ENCODE measurements at regions not wholly inside any gene's neighbourhood (a gene's known extent, or its start where the extent isn't known, plus 50 kb on each side); places are given as distances from the start of the nearest gene placed in this dataset.

DNA sequence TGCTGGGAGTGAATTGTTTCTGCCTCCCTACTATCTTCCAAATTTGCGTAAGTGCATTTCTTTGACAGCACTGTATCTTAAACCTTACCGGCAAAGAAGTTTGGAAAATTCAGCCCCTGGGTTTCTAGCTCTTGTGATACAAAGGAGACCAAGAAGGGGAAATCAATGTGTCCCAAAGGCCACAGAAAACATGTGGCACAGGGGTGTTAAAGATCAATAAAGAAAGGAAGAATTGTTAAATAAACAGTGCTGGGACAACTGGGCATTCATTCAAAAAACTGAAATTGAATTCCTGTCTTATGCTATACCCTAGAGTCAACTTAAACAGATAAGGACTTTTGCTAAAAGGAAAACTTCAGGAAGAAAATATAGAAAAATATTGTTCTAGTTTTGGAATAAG lies 328.1 kb downstream of the MAN2A1 start:
- DNase-seq (no peak), ATAC-seq (no peak)
- Histone ChIP-seq H3K9me3 (ENCODE audit: control insufficient read depth in 2 of 3, low read length in 3 of 3) (no peaks in the 10 kb centered on the region), H3K4me1 (ENCODE audit: control insufficient read depth in 2 of 2, insufficient read depth in 2 of 2, low read length in 2 of 2) (no peaks in the 10 kb centered on the region), H3K27ac (ENCODE audit: low read depth, low read length) (no peak overlapping the region), H3K27me3 (ENCODE audit: control insufficient read depth in 2 of 2, insufficient read depth in 2 of 2, low read length in 2 of 2) (no peaks in the 10 kb centered on the region), H3K4me3 (ENCODE audit: low read length) (no peak overlapping the region), H3K36me3 (ENCODE audit: control insufficient read depth in 2 of 3, insufficient read depth in 3 of 3, low read length in 3 of 3) (no peaks in the 10 kb centered on the region)
- no peak overlapping the region for H3K4me3 Mint-ChIP-seq
- H3K27me3 Mint-ChIP-seq = peaks cover 0 to 10% (median 0%) of the 10 kb centered on the region in 5 donors
- H3K36me3 Mint-ChIP-seq = peaks cover 0 to 11% (median 5%) of the 10 kb centered on the region in 5 donors
- CTCF ChIA-PET = interaction anchor here (0.8 kb wide), 1 partner anchor 669 kb away, joined by 3 read pairs; no protein-coding TSS in a partner anchor
- peaks cover 0 to 6% (median 0%) of the 10 kb centered on the region in 11 donors for H3K9me3 Mint-ChIP-seq
- no peak overlapping the region for H3K27ac Mint-ChIP-seq
- intact Hi-C loops (cut with micrococcal nuclease) = no loop called here
- H3K4me1 Mint-ChIP-seq = no peaks in the 10 kb centered on the region
- POLR2A ChIA-PET = no interaction called here

DNA sequence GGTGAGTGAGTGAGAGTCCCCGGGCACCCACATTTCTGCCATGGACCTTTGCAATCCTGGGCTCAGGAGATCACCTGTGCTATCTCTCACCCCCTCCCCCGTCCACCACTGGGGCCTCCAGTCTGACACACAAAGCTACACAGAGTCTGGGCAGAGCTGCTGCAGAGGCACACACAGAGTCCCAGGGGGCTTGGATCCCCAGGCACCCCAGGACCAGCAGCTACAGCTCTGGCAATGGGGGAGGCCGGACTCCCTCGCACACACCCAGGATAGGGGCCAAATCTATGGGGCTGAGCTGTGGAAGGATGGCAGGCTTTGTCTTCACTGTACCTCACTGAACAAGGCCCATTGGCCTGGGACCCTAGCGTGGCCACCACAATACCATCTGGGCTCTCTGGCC lies 328.8 kb downstream of the MAN2A1 start:
- intact Hi-C loops (cut with micrococcal nuclease) = no loop called here
- H3K27ac Mint-ChIP-seq = no peak overlapping the region
- ChIA-PET POLR2A (no interaction called here), CTCF (no interaction called here)
- no peak overlapping the region for H3K27ac ChIP-seq (ENCODE audit: low read depth, low read length)
- no peaks in the 10 kb centered on the region for H3K9me3 ChIP-seq (ENCODE audit: control insufficient read depth in 2 of 3, low read length in 3 of 3)
- peaks cover 0 to 3% (median 0%) of the 10 kb centered on the region in 5 donors for H3K27me3 Mint-ChIP-seq
- ATAC-seq (no peak), DNase-seq (no peak)
- no peak overlapping the region for H3K4me3 Mint-ChIP-seq
- H3K36me3 ChIP-seq (ENCODE audit: control insufficient read depth in 2 of 3, insufficient read depth in 3 of 3, low read length in 3 of 3) = no peaks in the 10 kb centered on the region
- H3K27me3 ChIP-seq (ENCODE audit: control insufficient read depth in 2 of 2, insufficient read depth in 2 of 2, low read length in 2 of 2) = no peaks in the 10 kb centered on the region
- H3K4me3 ChIP-seq (ENCODE audit: low read length) = no peak overlapping the region
- peaks cover 0 to 4% (median 1%) of the 10 kb centered on the region in 5 donors for H3K36me3 Mint-ChIP-seq
- H3K4me1 Mint-ChIP-seq = no peaks in the 10 kb centered on the region
- H3K4me1 ChIP-seq (ENCODE audit: control insufficient read depth in 2 of 2, insufficient read depth in 2 of 2, low read length in 2 of 2) = no peaks in the 10 kb centered on the region
- peaks cover 0 to 5% (median 0%) of the 10 kb centered on the region in 11 donors for H3K9me3 Mint-ChIP-seq

DNA sequence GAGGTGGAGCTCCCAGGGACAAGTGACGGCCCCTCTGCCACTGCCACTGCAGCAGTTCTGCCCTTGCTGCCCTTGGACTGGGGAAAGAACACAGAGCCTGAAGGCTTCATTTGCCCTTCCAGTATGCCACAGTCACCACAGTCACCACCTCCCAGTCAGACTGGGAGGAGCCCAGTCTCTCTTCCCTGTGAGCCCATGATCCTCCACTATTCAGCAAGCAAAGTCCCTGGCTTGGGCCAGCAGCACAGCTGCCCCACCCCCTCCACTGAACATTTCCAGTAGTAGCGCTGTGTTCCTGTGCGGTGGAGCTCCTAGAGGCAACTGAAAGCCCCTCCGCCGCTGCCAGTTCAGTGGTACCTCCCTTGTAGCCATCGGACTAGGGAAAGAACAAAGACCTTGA lies 329.4 kb downstream of the MAN2A1 start:
- Histone ChIP-seq H3K27ac (ENCODE audit: low read depth, low read length) (no peak overlapping the region), H3K9me3 (ENCODE audit: control insufficient read depth in 2 of 3, low read length in 3 of 3) (no peaks in the 10 kb centered on the region), H3K36me3 (ENCODE audit: control insufficient read depth in 2 of 3, insufficient read depth in 3 of 3, low read length in 3 of 3) (no peaks in the 10 kb centered on the region), H3K4me3 (ENCODE audit: low read length) (no peak overlapping the region), H3K4me1 (ENCODE audit: control insufficient read depth in 2 of 2, insufficient read depth in 2 of 2, low read length in 2 of 2) (no peaks in the 10 kb centered on the region), H3K27me3 (ENCODE audit: control insufficient read depth in 2 of 2, insufficient read depth in 2 of 2, low read length in 2 of 2) (no peaks in the 10 kb centered on the region)
- ATAC-seq (no peak), DNase-seq (no peak)
- H3K4me3 Mint-ChIP-seq = no peak overlapping the region
- CTCF ChIA-PET = no interaction called here
- H3K4me1 Mint-ChIP-seq = no peaks in the 10 kb centered on the region
- H3K27me3 Mint-ChIP-seq = no peaks in the 10 kb centered on the region
- H3K36me3 Mint-ChIP-seq = no peaks in the 10 kb centered on the region
- H3K27ac Mint-ChIP-seq = no peak overlapping the region
- POLR2A ChIA-PET = interaction anchor here (1.0 kb wide), 1 partner anchor 35 kb away, joined by 3 read pairs; no protein-coding TSS in a partner anchor
- intact Hi-C loops (cut with micrococcal nuclease) = no loop called here
- H3K9me3 Mint-ChIP-seq = peaks cover 0 to 5% (median 0%) of the 10 kb centered on the region in 11 donors

DNA sequence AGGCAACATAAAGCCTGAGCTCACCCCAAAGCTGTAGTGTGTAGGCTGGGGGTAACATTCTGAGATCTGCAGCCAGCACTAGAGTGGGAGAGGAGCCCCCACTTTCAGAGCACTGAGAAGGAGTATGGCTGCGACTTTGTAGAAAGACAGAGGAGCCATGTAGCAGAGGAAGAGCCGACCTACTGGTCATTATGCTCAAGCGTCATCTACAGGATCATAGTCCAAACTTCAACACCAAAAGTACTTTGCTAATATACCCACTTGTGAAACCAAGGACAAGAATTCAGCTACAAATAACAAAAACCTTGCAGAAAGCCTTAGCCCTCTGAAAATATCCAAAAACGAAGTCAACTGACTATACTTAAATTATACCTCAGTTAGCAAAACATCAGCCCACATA lies 330.1 kb downstream of the MAN2A1 start:
- Histone ChIP-seq H3K27me3 (ENCODE audit: control insufficient read depth in 2 of 2, insufficient read depth in 2 of 2, low read length in 2 of 2) (no peaks in the 10 kb centered on the region), H3K4me3 (ENCODE audit: low read length) (no peak overlapping the region), H3K27ac (ENCODE audit: low read depth, low read length) (no peak overlapping the region), H3K9me3 (ENCODE audit: control insufficient read depth in 2 of 3, low read length in 3 of 3) (no peaks in the 10 kb centered on the region), H3K36me3 (ENCODE audit: control insufficient read depth in 2 of 3, insufficient read depth in 3 of 3, low read length in 3 of 3) (no peaks in the 10 kb centered on the region), H3K4me1 (ENCODE audit: control insufficient read depth in 2 of 2, insufficient read depth in 2 of 2, low read length in 2 of 2) (no peaks in the 10 kb centered on the region)
- intact Hi-C loops (cut with micrococcal nuclease) = no loop called here
- DNase-seq (no peak), ATAC-seq (no peak)
- Mint-ChIP-seq H3K27ac (no peak overlapping the region), H3K36me3 (no peaks in the 10 kb centered on the region), H3K9me3 (peaks cover 0 to 8% (median 0%) of the 10 kb centered on the region in 11 donors), H3K27me3 (no peaks in the 10 kb centered on the region), H3K4me3 (no peak overlapping the region), H3K4me1 (no peaks in the 10 kb centered on the region)
- ChIA-PET POLR2A (interaction anchor here (1.0 kb wide), 1 partner anchor 35 kb away, joined by 3 read pairs; no protein-coding TSS in a partner anchor), CTCF (no interaction called here)

DNA sequence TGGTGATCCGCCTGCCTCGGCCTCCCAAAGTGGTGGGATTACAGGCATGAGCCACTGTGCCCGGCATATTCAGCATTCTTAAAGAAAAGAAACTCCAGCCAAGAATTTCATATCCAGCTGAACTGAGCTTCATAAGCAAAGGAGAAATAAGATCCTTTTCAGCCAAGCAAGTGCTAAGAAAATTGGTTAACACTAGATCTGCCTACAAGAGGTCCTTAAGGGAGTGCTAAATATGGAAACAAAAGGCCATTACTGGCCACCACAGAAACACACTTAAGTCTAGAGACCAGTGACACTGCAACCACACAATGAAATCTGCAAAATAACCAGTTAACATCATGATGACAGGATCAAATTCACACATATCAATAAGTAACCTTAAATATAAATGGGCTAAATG lies 331.5 kb downstream of the MAN2A1 start:
- Histone ChIP-seq H3K4me3 (ENCODE audit: low read length) (no peak overlapping the region), H3K27me3 (ENCODE audit: control insufficient read depth in 2 of 2, insufficient read depth in 2 of 2, low read length in 2 of 2) (no peaks in the 10 kb centered on the region), H3K4me1 (ENCODE audit: control insufficient read depth in 2 of 2, insufficient read depth in 2 of 2, low read length in 2 of 2) (no peaks in the 10 kb centered on the region), H3K27ac (ENCODE audit: low read depth, low read length) (no peak overlapping the region), H3K9me3 (ENCODE audit: control insufficient read depth in 2 of 3, low read length in 3 of 3) (no peaks in the 10 kb centered on the region), H3K36me3 (ENCODE audit: control insufficient read depth in 2 of 3, insufficient read depth in 3 of 3, low read length in 3 of 3) (no peaks in the 10 kb centered on the region)
- intact Hi-C loops (cut with micrococcal nuclease) = no loop called here
- ChIA-PET POLR2A (no interaction called here), CTCF (no interaction called here)
- no peaks in the 10 kb centered on the region for H3K27me3 Mint-ChIP-seq
- ATAC-seq = no peak
- no peak for DNase-seq
- no peak overlapping the region for H3K27ac Mint-ChIP-seq
- no peaks in the 10 kb centered on the region for H3K4me1 Mint-ChIP-seq
- peaks cover 0 to 8% (median 0%) of the 10 kb centered on the region in 11 donors for H3K9me3 Mint-ChIP-seq
- H3K4me3 Mint-ChIP-seq = no peak overlapping the region
- no peaks in the 10 kb centered on the region for H3K36me3 Mint-ChIP-seq

DNA sequence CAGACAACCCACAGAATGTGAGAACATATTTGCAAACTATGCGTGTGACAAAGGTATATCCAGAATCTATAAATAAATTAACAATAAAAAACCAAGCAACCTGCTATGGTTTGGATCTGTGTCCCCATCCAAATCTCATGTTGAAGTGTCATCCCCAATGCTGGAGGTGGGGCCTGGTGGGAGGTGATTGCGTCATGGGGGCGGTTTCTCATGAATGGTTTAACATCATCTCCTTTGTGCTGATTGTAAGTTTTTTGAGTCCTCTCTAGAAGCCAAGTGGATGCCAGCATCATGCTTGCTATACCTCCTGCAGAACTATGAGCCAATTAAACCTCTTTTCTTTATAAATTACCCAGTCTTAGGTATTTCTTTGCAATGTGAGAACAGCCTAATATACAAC lies 335.4 kb downstream of the MAN2A1 start:
- ATAC-seq = no peak
- Histone ChIP-seq H3K27ac (ENCODE audit: low read depth, low read length) (no peak overlapping the region), H3K36me3 (ENCODE audit: control insufficient read depth in 2 of 3, insufficient read depth in 3 of 3, low read length in 3 of 3) (no peaks in the 10 kb centered on the region), H3K4me1 (ENCODE audit: control insufficient read depth in 2 of 2, insufficient read depth in 2 of 2, low read length in 2 of 2) (no peaks in the 10 kb centered on the region), H3K9me3 (ENCODE audit: control insufficient read depth in 2 of 3, low read length in 3 of 3) (no peaks in the 10 kb centered on the region), H3K27me3 (ENCODE audit: control insufficient read depth in 2 of 2, insufficient read depth in 2 of 2, low read length in 2 of 2) (no peaks in the 10 kb centered on the region), H3K4me3 (ENCODE audit: low read length) (no peak overlapping the region)
- intact Hi-C loops (cut with micrococcal nuclease) = no loop called here
- Mint-ChIP-seq H3K27me3 (no peaks in the 10 kb centered on the region), H3K27ac (no peak overlapping the region), H3K4me1 (peaks cover 4 to 27% (median 12%) of the 10 kb centered on the region in 7 donors), H3K9me3 (peaks cover 0 to 8% (median 2%) of the 10 kb centered on the region in 11 donors), H3K36me3 (no peaks in the 10 kb centered on the region), H3K4me3 (no peak overlapping the region)
- CTCF ChIA-PET = no interaction called here
- DNase-seq = no peak
- POLR2A ChIA-PET = no interaction called here

DNA sequence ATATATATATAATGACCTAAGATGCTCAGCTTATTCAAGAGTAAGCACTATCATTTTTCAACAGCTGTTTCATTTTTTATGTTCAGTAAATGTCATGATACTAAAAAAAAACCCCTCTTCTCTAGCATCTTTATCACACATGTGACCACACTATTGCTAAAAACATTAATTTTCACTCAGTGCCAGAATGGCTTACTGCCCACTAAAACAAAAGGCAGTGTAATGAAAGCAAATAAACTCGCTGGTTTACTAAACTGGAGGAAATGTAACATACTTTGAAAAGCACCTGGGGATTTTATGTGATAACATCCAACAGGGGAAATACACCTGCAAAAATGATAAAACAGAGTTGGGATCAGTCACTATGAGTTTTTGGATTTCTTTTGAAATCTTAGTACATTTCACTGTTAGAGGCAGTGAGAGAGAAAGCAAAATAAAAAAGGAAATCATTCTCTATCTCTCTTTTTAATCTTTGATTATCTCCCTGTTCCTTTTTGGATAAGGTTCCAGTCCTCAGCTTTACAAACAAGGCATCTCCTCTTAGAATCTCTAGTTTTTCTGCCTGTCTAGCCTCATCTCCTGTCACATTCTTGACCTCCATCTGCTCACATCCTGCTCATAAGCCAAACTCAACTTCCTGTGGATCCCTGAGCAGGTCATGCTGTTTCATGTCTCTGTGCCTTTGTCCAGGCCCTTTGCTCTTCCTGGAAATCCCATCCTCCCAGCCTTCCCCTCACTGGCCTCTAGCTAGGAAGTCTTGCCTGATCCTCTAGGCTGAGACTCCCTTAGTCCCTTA lies 338.0 kb downstream of the MAN2A1 start:
- Mint-ChIP-seq H3K4me3 (no peak overlapping the region), H3K27me3 (no peaks in the 10 kb centered on the region), H3K36me3 (no peaks in the 10 kb centered on the region), H3K27ac (peak overlapping the region in 2 of 9 donors; percentile 10 to 23), H3K9me3 (peaks cover 0 to 8% (median 0%) of the 10 kb centered on the region in 11 donors), H3K4me1 (peaks cover 5 to 46% (median 31%) of the 10 kb centered on the region in 7 donors)
- DNase-seq (no peak), ATAC-seq (no peak)
- Histone ChIP-seq H3K9me3 (ENCODE audit: control insufficient read depth in 2 of 3, low read length in 3 of 3) (no peaks in the 10 kb centered on the region), H3K4me3 (ENCODE audit: low read length) (no peak overlapping the region), H3K4me1 (ENCODE audit: control insufficient read depth in 2 of 2, insufficient read depth in 2 of 2, low read length in 2 of 2) (peaks cover 8 to 11% of the 10 kb centered on the region in 2 donors), H3K27me3 (ENCODE audit: control insufficient read depth in 2 of 2, insufficient read depth in 2 of 2, low read length in 2 of 2) (no peaks in the 10 kb centered on the region), H3K36me3 (ENCODE audit: control insufficient read depth in 2 of 3, insufficient read depth in 3 of 3, low read length in 3 of 3) (no peaks in the 10 kb centered on the region), H3K27ac (ENCODE audit: low read depth, low read length) (no peak overlapping the region)
- POLR2A ChIA-PET = no interaction called here
- intact Hi-C loops (cut with micrococcal nuclease) = no loop called here
- CTCF ChIA-PET = no interaction called here
